GM18951 (cell line): ENCODE measurements at regions not wholly inside any gene's neighbourhood (a gene's known extent, or its start where the extent isn't known, plus 50 kb on each side); places are given as distances from the start of the nearest gene placed in this dataset.

Experiments
- POLR2A ChIP-seq: IDR thresholded peaks from 4 replicates; pipeline ENCODE4 v1.6.1; 2011; ENCODE audit warnings: mild to moderate bottlenecking; ENCODE audit not compliant: insufficient read length, insufficient read depth; ENCODE audit errors: extremely low read depth
- in situ Hi-C: fragments of 300-500 bp; cut with MboI; formaldehyde crosslinking; loops from one replicate; pipeline ENCODE4 v1.12.0; 2022; ENCODE audit warnings: low sequenced_read_pairs, mixed read lengths, inconsistent platforms; ENCODE audit not compliant: unreplicated experiment

GRCh38 chr22:49301398-49302149 is 526.1 kb downstream of the BRD1 start:
- TF ChIP-seq POLR2A, result no peak
- in situ Hi-C loops, result no loop called here

DNA sequence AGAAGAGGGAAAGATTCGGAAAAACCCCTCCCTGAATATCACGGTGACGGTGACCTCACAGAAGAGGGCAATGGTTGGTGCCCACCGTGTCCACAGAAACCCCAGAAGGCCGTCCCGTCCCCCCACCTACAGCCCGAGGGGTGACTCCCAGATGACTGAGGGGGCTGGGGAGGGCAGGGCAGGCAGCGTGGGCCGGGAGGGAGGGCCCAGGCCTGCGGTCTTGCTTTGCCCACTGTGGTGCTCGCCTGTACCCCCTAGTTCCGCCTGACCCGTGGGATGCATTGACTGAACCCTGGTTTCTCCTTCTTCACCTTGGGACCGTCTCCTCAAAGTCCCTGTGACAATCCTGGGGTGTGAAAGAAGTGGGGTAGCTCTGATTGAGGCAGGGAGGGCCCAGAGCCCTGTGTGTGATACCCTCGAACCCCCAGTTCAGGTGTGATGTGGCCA is 526.7 kb downstream of the BRD1 start:
- in situ Hi-C loops, result no loop called here
- no peak for TF ChIP-seq POLR2A

DNA sequence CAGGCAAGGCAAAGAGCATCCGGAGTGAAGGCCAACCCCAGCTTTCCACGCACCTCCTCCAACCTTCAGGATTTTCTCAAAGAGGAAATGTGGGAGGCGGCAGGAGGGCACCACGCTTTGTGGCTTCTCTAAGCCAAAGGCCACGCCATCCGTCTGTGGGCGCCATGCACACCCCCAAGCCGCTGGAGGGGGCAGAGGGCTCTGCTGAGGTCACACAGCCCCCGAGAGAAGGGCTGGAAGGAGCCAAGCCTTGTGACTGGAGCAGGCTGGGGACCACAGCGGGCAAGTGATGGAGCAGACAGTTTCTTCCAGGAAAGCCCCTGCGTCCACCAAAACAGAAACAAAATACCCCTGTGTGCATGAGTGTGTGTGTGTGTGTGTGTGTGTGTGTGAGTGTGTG is 527.4 kb downstream of the BRD1 start:
- TF ChIP-seq POLR2A, result no peak
- in situ Hi-C loops, result no loop called here

DNA sequence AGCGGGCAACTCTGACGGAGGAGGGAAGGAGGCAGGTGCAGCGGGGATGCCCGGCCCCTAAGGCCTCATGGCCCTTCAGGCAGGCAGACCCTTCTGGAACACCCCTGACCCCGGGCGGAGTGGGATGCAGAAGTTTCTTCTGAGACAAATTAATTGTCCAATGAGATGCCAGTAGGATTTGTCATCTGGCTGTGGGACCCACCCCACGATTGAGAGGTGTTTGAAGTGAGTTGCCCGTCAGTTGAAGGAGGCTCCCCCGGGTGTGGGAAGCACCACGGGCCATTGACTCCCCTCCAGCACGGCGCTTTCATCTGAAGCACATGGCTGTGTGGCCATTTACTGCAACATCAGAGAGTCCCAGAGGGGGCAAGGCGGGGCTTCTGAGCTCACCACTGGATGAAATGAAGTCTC is 527.8 kb downstream of the BRD1 start:
- in situ Hi-C loops, result no loop called here
- no peak for TF ChIP-seq POLR2A

DNA sequence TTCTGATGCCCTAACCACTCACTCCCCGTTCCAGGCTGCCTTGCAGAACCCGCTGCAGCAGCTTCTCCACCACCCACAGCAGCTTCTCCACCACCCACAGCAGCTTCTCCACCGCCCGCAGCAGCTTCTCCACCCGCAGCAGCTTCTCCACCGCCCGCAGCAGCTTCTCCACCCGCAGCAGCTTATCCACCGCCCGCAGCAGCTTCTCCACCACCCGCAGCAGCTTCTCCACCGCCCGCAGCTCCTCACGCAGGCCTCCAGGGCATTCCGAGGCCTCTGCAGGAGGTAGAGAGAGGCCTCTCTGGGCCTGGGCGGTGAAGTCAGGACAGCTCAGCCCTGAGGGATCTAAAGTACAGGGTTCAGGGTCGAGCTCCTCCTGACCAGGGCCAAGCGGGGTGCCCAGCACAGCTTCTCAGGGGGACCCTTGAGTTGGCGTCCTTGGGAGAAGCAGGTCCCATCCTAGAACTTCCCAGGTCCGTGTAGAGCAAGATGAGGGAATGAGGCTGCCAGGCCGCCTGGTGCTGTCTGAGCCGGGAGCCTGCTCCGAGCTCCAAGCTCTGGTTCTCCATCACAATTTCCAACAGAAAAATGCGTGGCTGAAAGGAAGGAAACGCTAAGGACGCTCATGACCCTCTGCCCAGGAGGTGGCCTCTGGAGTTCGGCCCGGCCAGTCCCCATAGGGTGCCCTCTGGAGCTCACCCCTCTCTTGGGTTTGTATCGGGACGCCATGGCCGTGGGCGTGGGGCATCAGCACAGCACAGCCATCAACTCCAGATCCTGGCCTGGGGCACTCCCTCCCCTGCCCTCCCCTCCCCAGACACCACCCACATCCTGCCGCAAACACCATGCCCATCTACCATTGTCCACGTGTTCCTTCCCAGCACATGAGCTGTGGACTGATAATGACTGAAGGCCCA is 528.6 kb downstream of the BRD1 start:
- in situ Hi-C loops, result no loop called here
- TF ChIP-seq POLR2A, result no peak

- in situ Hi-C loops, result no loop called here
Observed at GRCh38 chr22:49297871-49298721, 529.6 kb downstream of the BRD1 start.

GRCh38 chr22:49297286-49297870 is 530.3 kb downstream of the BRD1 start:
- TF ChIP-seq POLR2A, result no peak
- in situ Hi-C loops, result no loop called here

More at GRCh38 chr22:49297871-49298721, 529.6 kb downstream of the BRD1 start:
- no peak for TF ChIP-seq POLR2A

DNA sequence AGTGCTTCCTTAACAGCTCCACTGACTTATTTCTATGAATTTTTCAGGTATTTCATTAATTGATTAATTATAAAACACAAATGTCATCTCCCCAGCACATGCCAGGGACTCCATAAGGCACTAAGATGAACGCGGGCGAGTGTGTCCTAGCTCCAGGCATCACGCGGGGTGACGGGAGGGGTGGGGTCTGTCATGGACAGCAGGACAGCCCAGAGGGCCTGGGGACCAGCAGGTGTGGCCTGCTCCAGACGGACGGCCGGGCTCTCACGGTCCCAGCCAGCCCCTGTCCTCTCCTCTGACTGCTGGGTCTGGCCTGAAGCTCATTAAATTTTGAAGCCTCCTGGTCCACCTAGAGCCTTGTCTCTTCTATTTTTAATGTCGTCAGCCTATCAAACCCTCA is 531.1 kb downstream of the BRD1 start:
- in situ Hi-C loops, result no loop called here

DNA sequence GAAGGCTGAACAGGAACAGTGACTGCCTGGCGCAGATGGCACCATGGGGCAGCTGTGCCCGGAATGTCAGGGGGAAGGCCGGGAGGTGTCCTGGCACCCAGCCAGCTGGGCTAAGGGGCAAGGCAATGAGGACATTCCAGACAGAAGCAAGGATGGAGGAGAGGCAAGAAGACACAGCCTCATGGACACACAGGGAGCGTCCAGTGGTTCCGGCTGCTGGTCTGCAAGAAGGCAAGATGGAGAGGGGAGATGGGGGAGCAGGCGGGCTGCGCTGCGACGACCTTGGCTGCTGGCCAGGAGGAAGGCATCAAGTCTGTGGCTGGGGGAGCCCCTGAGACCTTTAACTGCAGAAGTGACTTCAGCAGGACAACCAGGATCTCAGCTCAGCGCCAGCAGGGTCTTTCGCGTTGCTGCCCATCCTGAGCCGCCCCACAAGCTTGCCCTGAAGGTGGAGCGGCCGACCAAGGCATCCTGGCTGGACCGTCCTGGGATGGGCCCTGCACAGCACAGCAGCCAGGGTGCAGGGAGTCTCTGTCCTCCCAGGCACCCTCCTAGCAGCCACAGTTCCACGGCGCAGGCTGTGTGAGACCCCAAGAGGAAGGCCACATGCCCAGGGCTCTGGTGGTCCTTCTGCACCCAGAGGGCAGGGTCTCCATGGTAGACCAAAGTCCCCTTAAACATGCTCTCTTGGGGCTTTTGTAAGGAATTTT is 531.7 kb downstream of the BRD1 start:
- in situ Hi-C loops, result no loop called here
- TF ChIP-seq POLR2A, result no peak

More for the DNA sequence above, 531.1 kb downstream of the BRD1 start:
- no peak for TF ChIP-seq POLR2A

- TF ChIP-seq POLR2A, result no peak
- in situ Hi-C loops, result no loop called here
Observed at GRCh38 chr22:49295465-49295743, 532.3 kb downstream of the BRD1 start.

- in situ Hi-C loops, result no loop called here
- no peak for TF ChIP-seq POLR2A
Observed at GRCh38 chr22:49294656-49295464, 532.8 kb downstream of the BRD1 start.
